Glutamatergic neuron (in vitro differentiated cells): ENCODE measurements at regions not wholly inside any gene's neighbourhood (a gene's known extent, or its start where the extent isn't known, plus 50 kb on each side); places are given as distances from the start of the nearest gene placed in this dataset.

Experiments
- DNase-seq: peaks from one replicate; pipeline ENCODE4 v3.0.0; 2022
- H3K27ac Mint-ChIP-seq: one replicate; pipeline ENCODE4 v1.8.0; 2020; ENCODE audit warnings: mild to moderate bottlenecking, mixed read lengths, inconsistent platforms; ENCODE audit not compliant: unreplicated experiment
- H3K27me3 Mint-ChIP-seq: one replicate; pipeline ENCODE4 v1.8.0; 2020; ENCODE audit warnings: mild to moderate bottlenecking, moderate library complexity, mixed read lengths, inconsistent platforms; ENCODE audit not compliant: unreplicated experiment
- H3K36me3 Mint-ChIP-seq: one replicate; pipeline ENCODE4 v1.8.0; 2020; ENCODE audit warnings: mild to moderate bottlenecking, mixed read lengths, inconsistent platforms; ENCODE audit not compliant: unreplicated experiment
- H3K4me1 Mint-ChIP-seq: one replicate; pipeline ENCODE4 v1.8.0; 2020; ENCODE audit warnings: mild to moderate bottlenecking, low read depth, mixed read lengths, inconsistent platforms; ENCODE audit not compliant: unreplicated experiment
- H3K4me3 Mint-ChIP-seq: one replicate; pipeline ENCODE4 v1.8.0; 2020; ENCODE audit warnings: mild to moderate bottlenecking, mixed read lengths, inconsistent platforms; ENCODE audit not compliant: unreplicated experiment
- H3K9me3 Mint-ChIP-seq: one replicate; pipeline ENCODE4 v1.8.0; 2020; ENCODE audit warnings: mild to moderate bottlenecking, moderate library complexity, mixed read lengths, inconsistent platforms; ENCODE audit not compliant: unreplicated experiment
- TF ChIP-seq, protein P1 (sequence below): fragments of 200-600 bp; sonication (generic); IDR thresholded peaks from one replicate; pipeline ENCODE4 v1.5.0; 2021; ENCODE audit not compliant: partially characterized antibody, unreplicated experiment

DNA sequence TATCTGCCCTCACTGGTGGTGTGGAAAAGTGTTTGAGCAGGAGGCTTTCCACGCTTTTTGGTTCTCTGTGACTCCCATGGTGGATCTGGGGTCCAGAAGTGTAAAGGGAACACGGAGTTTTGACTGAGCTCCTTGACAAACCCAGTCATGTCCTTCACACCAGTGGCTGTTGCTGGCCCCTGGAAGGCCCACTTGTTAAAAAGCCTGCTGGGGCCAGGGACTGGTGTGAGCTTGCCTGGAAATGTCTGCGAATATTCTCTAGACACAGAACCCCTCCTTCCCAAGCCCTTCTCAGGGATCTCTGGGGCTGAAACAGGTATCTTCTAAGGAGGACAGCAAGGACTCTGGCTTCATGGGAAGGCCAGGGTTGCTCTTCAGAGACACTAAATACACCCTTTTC lies 343.0 kb downstream of the TCERG1L start:
- no peak overlapping the region for H3K4me3 Mint-ChIP-seq
- no peaks in the 10 kb centered on the region for H3K36me3 Mint-ChIP-seq
- no peaks in the 10 kb centered on the region for H3K27me3 Mint-ChIP-seq
- H3K4me1 Mint-ChIP-seq = no peaks in the 10 kb centered on the region
- H3K27ac Mint-ChIP-seq = no peak overlapping the region
- H3K9me3 Mint-ChIP-seq = peaks cover 4% of the 10 kb centered on the region
- no peak for DNase-seq
- TF ChIP-seq, protein P1, sequence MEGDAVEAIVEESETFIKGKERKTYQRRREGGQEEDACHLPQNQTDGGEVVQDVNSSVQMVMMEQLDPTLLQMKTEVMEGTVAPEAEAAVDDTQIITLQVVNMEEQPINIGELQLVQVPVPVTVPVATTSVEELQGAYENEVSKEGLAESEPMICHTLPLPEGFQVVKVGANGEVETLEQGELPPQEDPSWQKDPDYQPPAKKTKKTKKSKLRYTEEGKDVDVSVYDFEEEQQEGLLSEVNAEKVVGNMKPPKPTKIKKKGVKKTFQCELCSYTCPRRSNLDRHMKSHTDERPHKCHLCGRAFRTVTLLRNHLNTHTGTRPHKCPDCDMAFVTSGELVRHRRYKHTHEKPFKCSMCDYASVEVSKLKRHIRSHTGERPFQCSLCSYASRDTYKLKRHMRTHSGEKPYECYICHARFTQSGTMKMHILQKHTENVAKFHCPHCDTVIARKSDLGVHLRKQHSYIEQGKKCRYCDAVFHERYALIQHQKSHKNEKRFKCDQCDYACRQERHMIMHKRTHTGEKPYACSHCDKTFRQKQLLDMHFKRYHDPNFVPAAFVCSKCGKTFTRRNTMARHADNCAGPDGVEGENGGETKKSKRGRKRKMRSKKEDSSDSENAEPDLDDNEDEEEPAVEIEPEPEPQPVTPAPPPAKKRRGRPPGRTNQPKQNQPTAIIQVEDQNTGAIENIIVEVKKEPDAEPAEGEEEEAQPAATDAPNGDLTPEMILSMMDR = no peak

DNA sequence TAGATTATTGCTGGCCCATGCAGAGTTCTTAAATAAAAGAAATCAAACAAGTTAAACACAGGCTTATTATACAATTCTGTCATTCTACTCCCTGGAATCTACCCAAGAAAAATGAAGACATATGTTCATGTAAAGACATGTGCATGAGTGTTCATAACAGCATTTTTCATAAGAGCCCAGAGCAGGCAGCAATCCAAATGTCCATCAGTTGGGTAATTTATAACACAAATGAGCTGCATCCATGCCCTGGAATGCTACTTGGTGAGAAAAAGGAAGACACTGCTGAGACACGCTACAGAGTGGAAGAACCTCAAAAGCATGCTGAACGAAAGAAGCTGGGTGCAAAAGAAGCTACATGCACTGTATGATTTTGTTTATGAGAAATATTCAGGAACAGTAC lies 342.6 kb downstream of the TCERG1L start:
- no peak for DNase-seq
- Mint-ChIP-seq H3K9me3 (peaks cover 5% of the 10 kb centered on the region), H3K4me3 (no peak overlapping the region), H3K4me1 (no peaks in the 10 kb centered on the region), H3K27me3 (no peaks in the 10 kb centered on the region), H3K36me3 (no peaks in the 10 kb centered on the region), H3K27ac (no peak overlapping the region)
- TF ChIP-seq, protein P1 = no peak

DNA sequence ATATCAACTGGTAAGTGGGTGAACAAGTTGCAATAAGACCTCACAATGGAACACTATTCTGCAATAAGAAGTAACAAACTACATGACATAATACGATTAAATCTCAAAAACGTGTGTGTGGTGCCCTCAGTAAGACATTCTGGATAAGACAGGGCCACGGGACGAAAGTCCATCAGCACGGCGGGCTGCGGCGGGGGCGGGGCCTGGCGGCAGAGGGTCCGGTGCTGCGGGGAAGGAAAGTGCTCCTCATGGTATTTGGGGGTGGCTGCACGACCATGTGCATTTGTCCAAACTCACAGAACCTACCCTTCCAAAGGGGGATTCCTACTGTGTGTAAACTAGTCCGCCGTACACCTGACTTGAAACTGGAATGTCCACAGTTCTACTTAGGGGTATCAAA lies 341.8 kb downstream of the TCERG1L start:
- Mint-ChIP-seq H3K27me3 (no peaks in the 10 kb centered on the region), H3K4me1 (no peaks in the 10 kb centered on the region), H3K36me3 (peaks cover under 1% of the 10 kb centered on the region)

DNA sequence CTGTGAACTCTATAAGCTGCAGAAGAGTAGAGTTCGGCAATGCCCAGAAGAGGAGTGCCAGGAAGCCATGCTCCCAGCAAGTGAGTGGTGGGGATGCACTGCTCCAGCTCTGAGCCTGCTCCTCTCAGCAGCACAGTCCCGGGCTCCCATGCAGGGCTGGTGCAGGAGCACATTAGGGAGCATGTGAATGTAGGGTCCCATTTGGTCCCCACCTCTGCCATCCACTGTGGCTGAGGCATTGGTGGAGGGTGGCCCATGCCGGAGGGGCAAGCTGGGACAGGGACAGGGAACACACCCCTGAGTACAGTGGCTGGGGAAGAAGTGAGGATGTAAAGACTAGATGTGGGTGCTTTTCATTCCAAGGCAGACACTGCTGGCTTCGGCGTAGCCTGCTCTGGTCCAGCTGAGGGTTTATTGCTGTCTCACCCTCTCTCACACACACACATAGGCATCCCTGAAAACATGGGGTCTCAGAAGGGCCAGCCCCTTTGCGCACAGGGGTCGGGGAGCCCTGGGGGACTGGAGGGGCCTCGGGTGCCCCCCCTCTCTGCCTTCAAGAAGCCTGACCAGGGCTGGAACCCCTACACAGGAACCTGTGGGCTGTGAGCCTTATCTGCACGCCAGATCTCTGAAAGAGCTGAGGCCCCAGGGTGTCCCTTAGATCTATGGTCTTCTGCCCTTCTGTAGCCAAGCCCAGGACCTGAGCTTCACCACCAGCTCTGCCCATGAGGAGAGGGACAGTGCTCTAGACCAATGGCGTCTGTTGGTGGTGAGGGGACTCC lies 341.0 kb downstream of the TCERG1L start:
- H3K4me1 Mint-ChIP-seq = no peaks in the 10 kb centered on the region
- H3K27ac Mint-ChIP-seq = no peak overlapping the region
- DNase-seq = no peak
- TF ChIP-seq, protein P1 = no peak
- H3K36me3 Mint-ChIP-seq = peaks cover 5% of the 10 kb centered on the region
- H3K27me3 Mint-ChIP-seq = no peaks in the 10 kb centered on the region
- H3K4me3 Mint-ChIP-seq = no peak overlapping the region
- peaks cover 7% of the 10 kb centered on the region for H3K9me3 Mint-ChIP-seq

More for the DNA sequence above, 341.8 kb downstream of the TCERG1L start:
- DNase-seq = no peak
- no peak overlapping the region for H3K27ac Mint-ChIP-seq
- TF ChIP-seq, protein P1 = no peak
- H3K9me3 Mint-ChIP-seq = peaks cover 4% of the 10 kb centered on the region
- H3K4me3 Mint-ChIP-seq = no peak overlapping the region

DNA sequence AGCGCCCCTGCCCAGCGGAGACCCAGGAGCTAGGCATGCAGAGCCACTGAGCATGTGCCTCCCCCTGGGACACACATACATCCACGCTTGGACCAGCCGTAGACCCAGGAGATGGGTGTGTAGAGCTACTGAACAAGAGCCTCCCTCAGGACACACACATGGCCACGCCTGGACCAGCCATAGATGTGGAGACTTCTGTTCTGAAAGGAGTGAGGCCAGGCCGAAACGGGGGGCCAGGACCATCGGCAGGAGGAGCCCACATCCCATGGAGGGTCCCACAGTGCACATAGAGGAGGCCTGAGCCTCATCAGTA lies 340.4 kb downstream of the TCERG1L start:
- Mint-ChIP-seq H3K9me3 (peaks cover 7% of the 10 kb centered on the region), H3K36me3 (peaks cover 11% of the 10 kb centered on the region), H3K4me3 (no peak overlapping the region), H3K4me1 (no peaks in the 10 kb centered on the region), H3K27ac (no peak overlapping the region), H3K27me3 (no peaks in the 10 kb centered on the region)
- DNase-seq = no peak
- TF ChIP-seq, protein P1 = no peak
